Neural cell (in vitro differentiated cells): ENCODE measurements at regions not wholly inside any gene's neighbourhood (a gene's known extent, or its start where the extent isn't known, plus 50 kb on each side); places are given as distances from the start of the nearest gene placed in this dataset.

Experiments
- EZH2 ChIP-seq: fragments of 200-600, 300-800 bp; shearing (Covaris generic), sonication (generic); IDR thresholded peaks from 2 replicates; pipeline ENCODE4 v1.6.1; 2014; ENCODE audit warnings: antibody characterized with exemption, low read length, borderline replicate concordance, mild to moderate bottlenecking; ENCODE audit not compliant: insufficient read depth, poor library complexity, severe bottlenecking
- POLR2AphosphoS5 ChIP-seq: IDR thresholded peaks from 2 replicates; pipeline ENCODE4 v1.6.1; 2012
- SMC3 ChIP-seq: fragments of 450-650 bp; conservative IDR thresholded peaks from 2 replicates; pipeline ENCODE4 v1.6.1; 2014; ENCODE audit warnings: antibody characterized with exemption, mild to moderate bottlenecking, moderate library complexity; ENCODE audit not compliant: poor library complexity
- TF ChIP-seq, protein P1 (sequence below): fragments of 450-650 bp; IDR thresholded peaks from 2 replicates; pipeline ENCODE4 v1.5.1; 2014; ENCODE audit warnings: antibody characterized with exemption, mild to moderate bottlenecking, moderate library complexity; ENCODE audit not compliant: poor library complexity, severe bottlenecking

DNA sequence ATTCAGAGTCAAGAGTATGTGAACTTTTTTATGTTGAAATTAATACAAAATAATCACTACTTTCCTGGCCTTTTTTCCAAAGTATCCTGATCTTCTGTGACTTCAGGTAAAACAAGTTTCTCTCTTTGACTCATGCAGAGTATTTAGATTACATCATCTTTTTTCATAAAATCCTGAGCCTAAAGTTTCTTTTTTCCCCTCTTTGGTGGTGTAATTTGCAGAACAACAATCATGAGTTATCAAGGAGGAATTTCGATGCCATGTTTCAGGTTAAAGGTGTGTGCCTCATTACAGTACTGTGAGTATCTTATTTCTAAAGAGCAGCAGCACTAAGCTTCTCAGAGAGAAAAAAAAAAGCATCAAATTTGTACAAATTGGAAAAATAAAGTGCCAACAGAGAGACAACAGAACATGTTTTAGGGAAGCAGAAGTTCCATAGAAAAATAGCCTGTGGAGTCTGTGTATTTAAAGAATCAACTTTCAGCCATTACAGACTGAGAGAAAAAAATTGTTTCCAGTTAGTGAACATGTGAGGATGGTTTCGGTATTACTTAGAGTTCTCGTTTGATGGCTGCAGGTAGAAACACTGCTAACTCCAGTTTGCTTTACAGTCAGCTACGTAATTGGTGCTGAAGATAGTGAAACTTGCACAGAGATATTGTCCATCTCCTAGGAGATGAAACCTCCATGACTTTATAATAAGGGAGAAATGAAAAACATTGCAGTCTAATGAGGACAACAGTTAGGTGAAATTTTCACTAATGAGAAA lies 78.1 kb upstream of the PCDH9 start:
- no peak for TF ChIP-seq SMC3
- TF ChIP-seq, protein P1, sequence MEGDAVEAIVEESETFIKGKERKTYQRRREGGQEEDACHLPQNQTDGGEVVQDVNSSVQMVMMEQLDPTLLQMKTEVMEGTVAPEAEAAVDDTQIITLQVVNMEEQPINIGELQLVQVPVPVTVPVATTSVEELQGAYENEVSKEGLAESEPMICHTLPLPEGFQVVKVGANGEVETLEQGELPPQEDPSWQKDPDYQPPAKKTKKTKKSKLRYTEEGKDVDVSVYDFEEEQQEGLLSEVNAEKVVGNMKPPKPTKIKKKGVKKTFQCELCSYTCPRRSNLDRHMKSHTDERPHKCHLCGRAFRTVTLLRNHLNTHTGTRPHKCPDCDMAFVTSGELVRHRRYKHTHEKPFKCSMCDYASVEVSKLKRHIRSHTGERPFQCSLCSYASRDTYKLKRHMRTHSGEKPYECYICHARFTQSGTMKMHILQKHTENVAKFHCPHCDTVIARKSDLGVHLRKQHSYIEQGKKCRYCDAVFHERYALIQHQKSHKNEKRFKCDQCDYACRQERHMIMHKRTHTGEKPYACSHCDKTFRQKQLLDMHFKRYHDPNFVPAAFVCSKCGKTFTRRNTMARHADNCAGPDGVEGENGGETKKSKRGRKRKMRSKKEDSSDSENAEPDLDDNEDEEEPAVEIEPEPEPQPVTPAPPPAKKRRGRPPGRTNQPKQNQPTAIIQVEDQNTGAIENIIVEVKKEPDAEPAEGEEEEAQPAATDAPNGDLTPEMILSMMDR = no peak
- TF ChIP-seq POLR2AphosphoS5 = no peak
- TF ChIP-seq EZH2 = no peak
